ENCODE measurements at regions not wholly inside any gene's neighbourhood (a gene's known extent, or its start where the extent isn't known, plus 50 kb on each side); places are given as distances from the start of the nearest gene placed in this dataset.

DNA sequence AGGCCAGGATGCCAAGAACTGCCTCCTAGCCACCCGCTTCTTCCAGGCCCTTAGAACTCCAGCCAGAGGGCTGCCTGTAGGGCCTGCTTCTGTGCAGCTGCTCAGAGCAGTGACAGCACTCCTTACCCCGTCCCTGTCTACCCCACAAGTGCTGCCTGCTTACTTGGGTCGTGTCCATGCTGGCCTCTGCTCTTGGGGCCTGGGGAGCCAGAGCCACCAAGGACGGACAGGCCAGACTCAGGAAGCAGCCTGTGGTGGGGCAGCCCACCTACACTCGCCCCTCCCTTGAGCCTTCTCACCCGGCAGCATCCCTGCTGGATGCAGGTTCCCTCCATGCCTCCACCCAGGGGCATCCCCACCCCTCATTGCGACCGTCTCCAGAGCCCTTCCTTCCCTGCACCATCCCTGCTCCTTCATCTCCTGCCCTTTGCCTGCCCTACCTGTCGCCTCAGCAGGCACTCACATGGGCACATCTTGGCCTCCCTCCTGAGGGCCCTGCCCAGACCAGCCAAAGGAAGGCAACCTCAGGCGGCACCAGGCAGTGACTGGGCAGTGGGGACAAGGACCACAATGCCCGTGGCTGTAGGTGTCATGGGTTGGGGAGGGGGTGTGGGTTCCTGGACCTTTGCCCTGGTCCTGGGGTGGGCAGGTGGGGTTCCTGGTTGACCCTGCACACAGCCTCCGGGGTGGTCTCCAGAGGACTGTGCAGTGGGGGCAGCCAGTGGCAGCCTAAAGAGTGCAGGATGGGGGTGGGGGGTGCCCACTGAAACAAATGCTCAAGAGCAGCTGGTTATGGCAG, 78.0 kb upstream of the TNS3 start:
- no peak overlapping the region for H3K4me3 ChIP-seq (replicated peaks; ENCODE audit: insufficient read depth, low read length)
- DNase-seq (ENCODE audit: low read depth in 1 of 2, low spot score in 1 of 2): no peak
- TF ChIP-seq, protein P1, sequence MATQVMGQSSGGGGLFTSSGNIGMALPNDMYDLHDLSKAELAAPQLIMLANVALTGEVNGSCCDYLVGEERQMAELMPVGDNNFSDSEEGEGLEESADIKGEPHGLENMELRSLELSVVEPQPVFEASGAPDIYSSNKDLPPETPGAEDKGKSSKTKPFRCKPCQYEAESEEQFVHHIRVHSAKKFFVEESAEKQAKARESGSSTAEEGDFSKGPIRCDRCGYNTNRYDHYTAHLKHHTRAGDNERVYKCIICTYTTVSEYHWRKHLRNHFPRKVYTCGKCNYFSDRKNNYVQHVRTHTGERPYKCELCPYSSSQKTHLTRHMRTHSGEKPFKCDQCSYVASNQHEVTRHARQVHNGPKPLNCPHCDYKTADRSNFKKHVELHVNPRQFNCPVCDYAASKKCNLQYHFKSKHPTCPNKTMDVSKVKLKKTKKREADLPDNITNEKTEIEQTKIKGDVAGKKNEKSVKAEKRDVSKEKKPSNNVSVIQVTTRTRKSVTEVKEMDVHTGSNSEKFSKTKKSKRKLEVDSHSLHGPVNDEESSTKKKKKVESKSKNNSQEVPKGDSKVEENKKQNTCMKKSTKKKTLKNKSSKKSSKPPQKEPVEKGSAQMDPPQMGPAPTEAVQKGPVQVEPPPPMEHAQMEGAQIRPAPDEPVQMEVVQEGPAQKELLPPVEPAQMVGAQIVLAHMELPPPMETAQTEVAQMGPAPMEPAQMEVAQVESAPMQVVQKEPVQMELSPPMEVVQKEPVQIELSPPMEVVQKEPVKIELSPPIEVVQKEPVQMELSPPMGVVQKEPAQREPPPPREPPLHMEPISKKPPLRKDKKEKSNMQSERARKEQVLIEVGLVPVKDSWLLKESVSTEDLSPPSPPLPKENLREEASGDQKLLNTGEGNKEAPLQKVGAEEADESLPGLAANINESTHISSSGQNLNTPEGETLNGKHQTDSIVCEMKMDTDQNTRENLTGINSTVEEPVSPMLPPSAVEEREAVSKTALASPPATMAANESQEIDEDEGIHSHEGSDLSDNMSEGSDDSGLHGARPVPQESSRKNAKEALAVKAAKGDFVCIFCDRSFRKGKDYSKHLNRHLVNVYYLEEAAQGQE (IDR thresholded peaks at IDR 0.05; ENCODE audit: insufficient replicate concordance, low read depth): no peak
- no peak for TF ChIP-seq GABPA (IDR thresholded peaks at IDR 0.05; ENCODE audit: low read depth)
- TF ChIP-seq, protein P2, sequence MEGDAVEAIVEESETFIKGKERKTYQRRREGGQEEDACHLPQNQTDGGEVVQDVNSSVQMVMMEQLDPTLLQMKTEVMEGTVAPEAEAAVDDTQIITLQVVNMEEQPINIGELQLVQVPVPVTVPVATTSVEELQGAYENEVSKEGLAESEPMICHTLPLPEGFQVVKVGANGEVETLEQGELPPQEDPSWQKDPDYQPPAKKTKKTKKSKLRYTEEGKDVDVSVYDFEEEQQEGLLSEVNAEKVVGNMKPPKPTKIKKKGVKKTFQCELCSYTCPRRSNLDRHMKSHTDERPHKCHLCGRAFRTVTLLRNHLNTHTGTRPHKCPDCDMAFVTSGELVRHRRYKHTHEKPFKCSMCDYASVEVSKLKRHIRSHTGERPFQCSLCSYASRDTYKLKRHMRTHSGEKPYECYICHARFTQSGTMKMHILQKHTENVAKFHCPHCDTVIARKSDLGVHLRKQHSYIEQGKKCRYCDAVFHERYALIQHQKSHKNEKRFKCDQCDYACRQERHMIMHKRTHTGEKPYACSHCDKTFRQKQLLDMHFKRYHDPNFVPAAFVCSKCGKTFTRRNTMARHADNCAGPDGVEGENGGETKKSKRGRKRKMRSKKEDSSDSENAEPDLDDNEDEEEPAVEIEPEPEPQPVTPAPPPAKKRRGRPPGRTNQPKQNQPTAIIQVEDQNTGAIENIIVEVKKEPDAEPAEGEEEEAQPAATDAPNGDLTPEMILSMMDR (IDR thresholded peaks at IDR 0.05; ENCODE audit: insufficient read depth, low read length): no peak
- no peak for TF ChIP-seq POLR2AphosphoS5 (IDR thresholded peaks at IDR 0.05; ENCODE audit: low read depth)
- H3K27me3 ChIP-seq (ENCODE audit: insufficient read depth, poor library complexity, severe bottlenecking): no peaks in the 10 kb centered on the region
- no peak overlapping the region for H3K27ac ChIP-seq (replicated peaks)

DNA sequence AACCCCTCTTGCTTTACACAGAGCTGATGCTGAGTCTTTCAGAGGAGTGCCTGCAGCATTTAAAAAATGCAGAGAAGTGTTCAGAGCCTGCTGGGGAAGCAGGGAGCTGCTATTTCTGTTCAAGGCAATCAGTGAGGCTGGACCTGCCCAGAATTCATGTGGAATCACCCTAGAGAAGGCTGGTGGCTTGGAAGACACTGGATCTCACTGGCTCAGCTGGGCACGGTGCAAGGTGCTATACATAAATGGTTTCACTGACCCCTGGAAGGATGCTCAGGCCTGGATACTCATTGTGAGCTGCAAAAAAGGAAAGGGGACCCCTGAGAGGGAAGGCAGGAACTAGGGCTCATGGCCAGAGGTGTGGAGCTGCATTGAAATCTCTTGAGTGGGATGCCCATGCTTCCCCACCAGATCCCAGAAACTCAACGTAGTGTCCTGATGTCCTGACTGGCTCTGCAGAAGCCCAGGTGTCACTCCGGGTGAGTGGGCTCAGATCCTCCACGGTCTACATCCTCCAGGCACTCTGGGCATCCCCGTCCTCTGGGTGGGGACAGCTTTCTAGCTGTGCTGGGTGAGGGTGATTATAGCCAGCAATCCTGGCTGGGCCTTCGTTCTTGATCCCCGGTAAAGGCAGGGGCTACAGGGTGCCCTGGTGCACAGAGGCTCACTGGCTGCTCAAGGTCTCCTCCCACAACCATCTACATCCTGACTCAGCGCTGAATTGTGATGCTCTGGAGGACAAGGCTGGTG, 77.2 kb upstream of the TNS3 start:
- H3K4me3 ChIP-seq (replicated peaks; ENCODE audit: insufficient read depth, low read length): no peak overlapping the region
- no peaks in the 10 kb centered on the region for H3K27me3 ChIP-seq (ENCODE audit: insufficient read depth, poor library complexity, severe bottlenecking)
- no peak for DNase-seq (ENCODE audit: low read depth in 1 of 2, low spot score in 1 of 2)
- no peak overlapping the region for H3K27ac ChIP-seq (replicated peaks)
- no peak for TF ChIP-seq SPI1 (IDR thresholded peaks at IDR 0.05; ENCODE audit: borderline replicate concordance, low read depth)
- TF ChIP-seq, protein P2 (IDR thresholded peaks at IDR 0.05; ENCODE audit: insufficient read depth, low read length): no peak
- no peak for TF ChIP-seq POLR2AphosphoS5 (IDR thresholded peaks at IDR 0.05; ENCODE audit: low read depth)
- TF ChIP-seq, protein P1 (IDR thresholded peaks at IDR 0.05; ENCODE audit: insufficient replicate concordance, low read depth): no peak
- no peak for TF ChIP-seq GABPA (IDR thresholded peaks at IDR 0.05; ENCODE audit: low read depth)

DNA sequence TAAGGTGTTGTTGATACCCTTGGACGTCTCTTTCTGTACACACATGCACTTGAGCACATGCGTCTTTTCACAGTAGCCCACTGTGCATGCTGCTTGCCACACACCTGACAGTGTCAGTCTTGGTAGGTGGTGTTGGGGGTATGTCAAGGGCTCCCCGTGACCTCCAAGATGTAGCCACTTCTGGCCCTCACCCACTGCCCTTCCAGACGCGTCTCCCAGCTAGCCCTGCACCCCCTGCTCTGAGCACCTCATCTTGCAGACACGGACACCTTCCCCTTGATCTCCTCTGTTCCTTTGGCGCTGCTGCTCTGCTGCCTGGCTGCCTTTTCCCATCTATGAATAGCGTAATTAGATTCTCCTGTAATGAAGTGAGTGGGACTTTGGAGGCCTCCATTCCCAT, 75.2 kb upstream of the TNS3 start:
- Histone ChIP-seq H3K4me3 (replicated peaks; ENCODE audit: insufficient read depth, low read length) (no peak overlapping the region), H3K27ac (replicated peaks) (no peak overlapping the region), H3K27me3 (ENCODE audit: insufficient read depth, poor library complexity, severe bottlenecking) (no peaks in the 10 kb centered on the region)
- TF ChIP-seq POLR2AphosphoS5 (IDR thresholded peaks at IDR 0.05; ENCODE audit: low read depth) (no peak), SPI1 (IDR thresholded peaks at IDR 0.05; ENCODE audit: borderline replicate concordance, low read depth) (no peak), GABPA (IDR thresholded peaks at IDR 0.05; ENCODE audit: low read depth) (no peak)
- TF ChIP-seq, protein P2 (IDR thresholded peaks at IDR 0.05; ENCODE audit: insufficient read depth, low read length): no peak
- TF ChIP-seq, protein P1 (IDR thresholded peaks at IDR 0.05; ENCODE audit: insufficient replicate concordance, low read depth): no peak
- DNase-seq (ENCODE audit: low read depth in 1 of 2, low spot score in 1 of 2): no peak

Data from HL-60 (cell line).